ENCODE measurements at regions not wholly inside any gene's neighbourhood (a gene's known extent, or its start where the extent isn't known, plus 50 kb on each side); places are given as distances from the start of the nearest gene placed in this dataset.

DNA sequence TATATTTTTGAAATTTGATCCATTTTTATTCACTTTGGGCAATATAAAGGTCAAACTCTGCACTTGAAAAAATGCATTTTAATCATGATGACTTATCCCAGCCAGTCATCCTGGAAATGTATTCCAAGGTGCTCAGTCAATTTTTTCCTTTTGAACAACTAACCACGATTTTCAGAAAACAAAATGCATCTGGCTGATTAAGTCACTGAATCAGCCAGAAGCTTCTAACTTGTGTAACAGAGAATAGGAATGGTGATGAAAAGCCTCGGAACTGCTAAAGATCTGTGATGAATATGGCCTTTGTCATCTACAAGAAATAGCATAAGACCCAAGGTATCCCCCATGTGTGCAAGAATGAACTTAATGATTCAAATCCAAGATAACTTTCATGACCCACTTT is 572.7 kb downstream of the EPHA4 start:
- DNase-seq, result no peak
- no peaks in the 10 kb centered on the region for H3K4me1 Mint-ChIP-seq (ENCODE audit: low read depth)

DNA sequence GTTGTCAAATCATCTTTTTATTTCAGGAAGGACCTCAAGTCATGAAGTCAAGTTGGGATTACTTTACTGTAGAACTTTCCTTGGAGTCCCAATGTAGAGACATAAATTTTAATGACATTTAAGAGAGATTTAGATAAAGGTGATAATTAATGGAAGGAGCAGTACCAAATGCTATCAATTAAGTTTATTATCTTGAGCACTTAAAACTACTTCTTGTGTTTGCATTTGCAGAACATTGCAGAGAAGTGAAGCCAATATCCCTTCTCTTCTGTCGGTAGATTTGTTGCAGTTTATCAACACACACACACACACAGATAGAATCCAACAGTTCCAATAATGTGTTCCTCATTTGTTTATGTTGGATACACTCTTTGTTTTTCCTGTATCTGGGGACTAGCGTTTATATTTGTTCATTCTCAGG is 570.7 kb downstream of the EPHA4 start:
- CTCF ChIA-PET, result no interaction called here
- no peak overlapping the region for H3K4me3 Mint-ChIP-seq
- H3K36me3 Mint-ChIP-seq (ENCODE audit: low read depth), result no peaks in the 10 kb centered on the region

More for the DNA sequence above, 572.7 kb downstream of the EPHA4 start:
- Mint-ChIP-seq H3K36me3 (ENCODE audit: low read depth) (no peaks in the 10 kb centered on the region), H3K4me3 (no peak overlapping the region), H3K27me3 (ENCODE audit: low read depth) (no peaks in the 10 kb centered on the region), H3K27ac (no peak overlapping the region), H3K9me3 (no peaks in the 10 kb centered on the region)
- intact Hi-C loops (cut with micrococcal nuclease), result no loop called here
- CTCF ChIA-PET, result no interaction called here

DNA sequence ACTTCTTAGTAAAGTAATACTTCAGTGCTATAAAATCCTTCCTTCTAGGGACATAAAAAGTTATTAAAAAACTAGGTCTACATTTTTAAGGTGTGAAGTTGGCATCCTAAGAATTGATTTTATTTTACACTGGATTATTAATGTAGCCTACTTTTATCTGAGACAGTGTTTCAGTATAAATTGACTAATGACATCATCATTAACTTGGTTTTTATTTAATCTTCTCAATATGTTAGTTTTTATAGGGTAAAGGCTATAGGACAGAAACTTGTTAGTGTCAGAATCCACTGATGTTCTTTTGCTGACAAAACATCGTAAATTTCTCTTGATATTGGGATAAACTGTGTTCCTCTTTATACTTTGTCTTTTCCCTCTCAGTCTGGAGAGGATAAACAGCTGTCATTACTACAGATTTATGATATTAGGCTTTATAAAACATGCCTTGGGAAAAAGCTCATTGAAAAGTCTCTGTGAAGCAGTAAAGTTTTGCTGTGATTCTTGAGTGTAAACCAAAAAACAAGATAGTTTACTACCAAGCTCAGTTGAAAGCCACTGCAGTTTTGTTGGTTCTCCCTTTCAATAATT is 569.9 kb downstream of the EPHA4 start:
- CTCF ChIA-PET, result no interaction called here
- H3K4me1 Mint-ChIP-seq (ENCODE audit: low read depth), result no peaks in the 10 kb centered on the region
- intact Hi-C loops (cut with micrococcal nuclease), result no loop called here

More for the DNA sequence above, 570.7 kb downstream of the EPHA4 start:
- DNase-seq, result no peak
- Mint-ChIP-seq H3K4me1 (ENCODE audit: low read depth) (no peaks in the 10 kb centered on the region), H3K27me3 (ENCODE audit: low read depth) (no peaks in the 10 kb centered on the region), H3K27ac (no peak overlapping the region), H3K9me3 (no peaks in the 10 kb centered on the region)
- intact Hi-C loops (cut with micrococcal nuclease), result no loop called here

DNA sequence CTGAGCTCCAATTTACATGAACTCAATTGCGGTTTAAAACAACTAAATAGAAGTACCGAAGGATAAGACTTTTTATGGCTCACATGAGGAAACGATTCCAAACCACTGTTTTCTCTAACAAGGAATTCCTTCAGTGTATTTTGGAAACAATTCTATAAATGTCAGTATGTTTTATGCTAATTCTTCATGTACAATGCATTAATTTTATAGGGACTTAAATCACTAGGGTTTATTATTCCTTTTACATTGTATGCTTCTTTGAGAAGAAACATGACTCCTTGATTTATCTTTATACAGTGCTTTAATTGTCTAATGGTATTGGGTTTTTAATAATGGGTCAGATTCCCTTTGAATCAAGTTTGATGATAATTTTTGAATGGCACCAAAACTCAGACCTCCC is 566.8 kb downstream of the EPHA4 start:
- H3K36me3 Mint-ChIP-seq (ENCODE audit: low read depth), result no peaks in the 10 kb centered on the region

More for the DNA sequence above, 569.9 kb downstream of the EPHA4 start:
- no peak for DNase-seq
- no peak overlapping the region for H3K27ac Mint-ChIP-seq
- H3K9me3 Mint-ChIP-seq, result no peaks in the 10 kb centered on the region
- H3K36me3 Mint-ChIP-seq (ENCODE audit: low read depth), result no peaks in the 10 kb centered on the region
- no peaks in the 10 kb centered on the region for H3K27me3 Mint-ChIP-seq (ENCODE audit: low read depth)
- H3K4me3 Mint-ChIP-seq, result no peak overlapping the region

DNA sequence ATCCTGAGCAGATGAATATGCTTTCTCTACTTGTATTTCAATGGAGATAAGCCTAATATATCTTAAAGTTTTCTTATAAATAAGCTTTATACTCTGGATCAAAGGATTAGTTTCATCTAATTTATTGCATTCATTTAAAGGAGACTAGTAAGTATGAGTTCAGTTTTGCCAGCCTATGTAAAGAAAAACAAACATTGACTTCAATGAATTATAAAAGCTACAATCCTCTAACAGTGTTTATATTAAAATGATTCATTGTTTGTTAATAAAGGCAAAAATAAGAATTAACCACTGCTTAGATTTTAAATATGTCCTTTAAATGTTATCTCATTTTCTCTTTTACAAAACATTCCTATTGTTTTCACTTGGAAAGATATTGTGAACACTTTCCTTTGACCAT is 566.0 kb downstream of the EPHA4 start:
- no peak for DNase-seq
- H3K9me3 Mint-ChIP-seq, result no peaks in the 10 kb centered on the region
- intact Hi-C loops (cut with micrococcal nuclease), result no loop called here

More for the DNA sequence above, 566.8 kb downstream of the EPHA4 start:
- Mint-ChIP-seq H3K27ac (no peak overlapping the region), H3K9me3 (no peaks in the 10 kb centered on the region), H3K4me3 (no peak overlapping the region), H3K4me1 (ENCODE audit: low read depth) (no peaks in the 10 kb centered on the region), H3K27me3 (ENCODE audit: low read depth) (no peaks in the 10 kb centered on the region)
- CTCF ChIA-PET, result no interaction called here
- intact Hi-C loops (cut with micrococcal nuclease), result no loop called here
- DNase-seq, result no peak

DNA sequence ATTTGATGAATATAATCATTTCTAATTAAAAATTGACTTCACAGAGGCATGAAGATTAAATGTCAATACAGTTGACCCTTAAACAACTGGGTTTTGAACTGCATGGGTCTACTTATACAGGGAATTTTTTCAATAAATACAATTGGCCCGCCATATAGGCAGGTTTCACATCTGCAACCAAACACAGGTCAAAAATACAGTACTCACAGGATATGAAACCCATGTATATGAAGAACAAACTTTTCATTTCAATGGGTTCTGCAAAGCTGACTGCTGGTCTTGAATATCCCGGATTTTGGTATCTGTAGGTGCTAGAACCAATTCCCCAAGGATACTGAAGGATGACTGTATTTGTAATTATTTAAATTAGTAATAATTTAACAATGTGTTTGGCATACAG is 555.6 kb downstream of the EPHA4 start:
- CTCF ChIA-PET, result no interaction called here
- no peaks in the 10 kb centered on the region for H3K9me3 Mint-ChIP-seq
- no peaks in the 10 kb centered on the region for H3K36me3 Mint-ChIP-seq (ENCODE audit: low read depth)
- H3K4me3 Mint-ChIP-seq, result no peak overlapping the region
- intact Hi-C loops (cut with micrococcal nuclease), result no loop called here
- DNase-seq, result no peak
- H3K4me1 Mint-ChIP-seq (ENCODE audit: low read depth), result no peaks in the 10 kb centered on the region
- no peaks in the 10 kb centered on the region for H3K27me3 Mint-ChIP-seq (ENCODE audit: low read depth)
- H3K27ac Mint-ChIP-seq, result no peak overlapping the region

More for the DNA sequence above, 566.0 kb downstream of the EPHA4 start:
- Mint-ChIP-seq H3K4me3 (no peak overlapping the region), H3K27me3 (ENCODE audit: low read depth) (no peaks in the 10 kb centered on the region), H3K27ac (no peak overlapping the region), H3K4me1 (ENCODE audit: low read depth) (no peaks in the 10 kb centered on the region), H3K36me3 (ENCODE audit: low read depth) (no peaks in the 10 kb centered on the region)
- CTCF ChIA-PET, result no interaction called here

DNA sequence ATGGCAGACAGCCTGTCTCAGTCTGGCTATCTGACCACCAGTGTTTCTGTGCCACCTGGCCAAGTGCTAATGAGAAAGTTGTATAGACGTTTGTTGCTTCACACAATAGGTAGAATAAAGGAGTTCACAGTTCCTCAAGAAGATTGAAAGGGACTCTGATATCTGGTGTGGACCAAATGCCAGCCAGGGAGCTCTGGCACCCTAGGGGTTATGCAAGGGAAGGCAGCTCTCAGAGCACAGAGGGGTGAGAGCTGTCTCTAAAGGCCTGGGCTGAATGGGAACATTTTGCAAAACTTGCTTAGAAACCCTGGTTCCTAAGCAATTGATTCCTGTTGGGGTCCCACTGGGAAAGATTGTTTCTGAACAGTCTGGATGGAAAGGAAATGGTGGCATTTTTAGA is 553.8 kb downstream of the EPHA4 start:
- Mint-ChIP-seq H3K9me3 (no peaks in the 10 kb centered on the region), H3K27ac (no peak overlapping the region), H3K27me3 (ENCODE audit: low read depth) (no peaks in the 10 kb centered on the region), H3K4me1 (ENCODE audit: low read depth) (no peaks in the 10 kb centered on the region), H3K36me3 (ENCODE audit: low read depth) (no peaks in the 10 kb centered on the region), H3K4me3 (no peak overlapping the region)
- intact Hi-C loops (cut with micrococcal nuclease), result no loop called here
- no peak for DNase-seq
- CTCF ChIA-PET, result no interaction called here

DNA sequence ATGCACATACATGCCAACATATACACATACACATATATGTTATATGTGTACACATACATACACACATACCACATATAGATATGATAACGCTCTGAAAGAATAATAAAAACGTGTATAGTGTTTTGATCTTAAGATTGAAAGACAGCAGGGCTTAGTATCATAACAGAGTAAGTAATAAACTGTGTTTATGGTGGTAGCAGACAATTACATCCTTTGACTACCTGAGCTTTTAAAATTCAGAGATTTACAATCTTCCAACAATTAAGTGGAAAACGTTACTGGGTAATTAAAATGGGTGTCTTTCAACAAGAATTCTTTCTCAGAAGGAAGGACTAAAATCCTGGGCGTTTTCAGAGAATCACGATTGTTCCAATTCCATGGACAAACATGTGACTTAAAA is 552.4 kb downstream of the EPHA4 start:
- peaks cover 2% of the 10 kb centered on the region for H3K27me3 Mint-ChIP-seq (ENCODE audit: low read depth)
- CTCF ChIA-PET, result interaction anchor here (0.6 kb wide), 1 partner anchor 58 kb away, joined by 4 read pairs; no protein-coding TSS in a partner anchor
- no peaks in the 10 kb centered on the region for H3K9me3 Mint-ChIP-seq
- no peak for DNase-seq
- no peak overlapping the region for H3K27ac Mint-ChIP-seq
- no peaks in the 10 kb centered on the region for H3K4me1 Mint-ChIP-seq (ENCODE audit: low read depth)
- H3K36me3 Mint-ChIP-seq (ENCODE audit: low read depth), result no peaks in the 10 kb centered on the region
- intact Hi-C loops (cut with micrococcal nuclease), result no loop called here
- no peak overlapping the region for H3K4me3 Mint-ChIP-seq

DNA sequence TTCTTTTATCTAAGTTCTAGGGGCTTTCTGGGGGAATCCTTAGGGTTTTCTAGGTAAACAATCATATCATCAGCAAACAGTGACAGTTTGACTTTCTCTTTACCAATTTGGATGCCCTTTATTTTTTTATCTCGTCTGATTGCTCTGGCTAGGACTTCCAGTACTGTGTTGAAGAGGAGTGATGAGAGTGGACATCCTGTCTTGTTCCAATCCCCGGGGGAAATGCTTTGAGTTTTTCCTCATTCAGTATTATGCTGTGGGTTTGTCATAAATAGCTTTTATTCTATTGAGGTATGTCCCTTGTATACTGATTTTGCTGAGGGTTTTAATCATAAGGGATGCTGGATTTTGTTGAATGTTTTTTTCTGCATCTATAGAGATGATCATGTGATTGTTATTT is 549.5 kb downstream of the EPHA4 start:
- intact Hi-C loops (cut with micrococcal nuclease), result no loop called here
- Mint-ChIP-seq H3K4me1 (ENCODE audit: low read depth) (peaks cover 4% of the 10 kb centered on the region), H3K27ac (no peak overlapping the region), H3K9me3 (no peaks in the 10 kb centered on the region), H3K36me3 (ENCODE audit: low read depth) (no peaks in the 10 kb centered on the region), H3K4me3 (no peak overlapping the region), H3K27me3 (ENCODE audit: low read depth) (peaks cover 6% of the 10 kb centered on the region)
- no peak for DNase-seq
- CTCF ChIA-PET, result no interaction called here

DNA sequence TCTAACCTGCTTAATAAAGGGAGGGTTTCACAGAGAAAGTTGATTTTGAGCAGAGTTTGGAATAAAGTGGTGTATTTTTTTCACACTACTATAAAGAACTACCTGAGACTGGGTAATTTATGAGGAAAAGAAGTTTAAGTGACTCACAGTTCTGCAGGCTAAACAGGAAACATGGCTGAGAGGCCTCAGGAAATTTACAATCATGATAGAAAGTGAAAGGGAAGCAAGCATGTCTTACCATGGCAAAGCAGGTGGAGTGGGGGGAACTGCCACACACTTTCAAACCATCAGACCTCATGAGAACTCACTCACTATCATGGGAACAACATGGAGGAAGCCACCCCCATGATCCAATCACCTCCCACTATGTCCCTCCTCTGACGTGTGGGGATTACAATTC is 546.7 kb downstream of the EPHA4 start:
- peaks cover 4% of the 10 kb centered on the region for H3K4me1 Mint-ChIP-seq (ENCODE audit: low read depth)
- no peak overlapping the region for H3K27ac Mint-ChIP-seq
- peak; percentile 5 for DNase-seq
- no peak overlapping the region for H3K4me3 Mint-ChIP-seq
- CTCF ChIA-PET, result no interaction called here
- peaks cover 6% of the 10 kb centered on the region for H3K27me3 Mint-ChIP-seq (ENCODE audit: low read depth)
- H3K9me3 Mint-ChIP-seq, result no peaks in the 10 kb centered on the region
- intact Hi-C loops (cut with micrococcal nuclease), result no loop called here
- no peaks in the 10 kb centered on the region for H3K36me3 Mint-ChIP-seq (ENCODE audit: low read depth)

DNA sequence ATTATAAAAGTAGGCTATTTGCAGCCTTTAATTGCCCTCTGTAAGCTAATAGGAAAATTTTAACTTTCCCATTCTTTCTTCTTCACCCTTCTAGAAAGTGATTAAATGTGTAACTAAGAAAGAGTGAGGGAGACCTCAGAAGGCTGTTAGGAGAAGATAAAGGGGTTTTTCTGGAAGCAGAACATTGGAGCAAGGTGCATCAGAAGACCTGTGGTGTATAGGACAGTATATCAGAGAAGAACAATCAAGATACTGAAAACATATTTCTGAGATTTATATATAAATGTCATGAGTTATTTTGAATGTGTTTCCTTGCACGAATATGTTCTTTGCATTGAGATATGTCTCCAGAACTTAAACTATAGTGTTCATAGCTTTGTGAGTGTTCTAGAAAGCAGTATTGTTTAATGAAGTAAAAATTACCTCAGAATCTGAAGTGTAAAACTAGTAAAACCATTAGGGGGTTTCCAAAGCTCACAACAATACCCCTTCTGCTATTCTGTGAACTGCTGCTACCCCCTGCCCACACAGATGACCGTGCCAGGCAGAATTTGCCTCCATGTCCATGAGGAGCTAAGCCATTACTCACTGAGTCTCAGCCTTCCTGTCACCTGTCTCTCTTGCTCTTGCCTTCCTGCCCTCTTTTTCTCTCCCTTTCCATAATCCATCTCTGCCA is 537.9 kb downstream of the EPHA4 start:
- no peaks in the 10 kb centered on the region for H3K9me3 Mint-ChIP-seq
- no peak for DNase-seq
- H3K27me3 Mint-ChIP-seq (ENCODE audit: low read depth), result peaks cover 9% of the 10 kb centered on the region
- no peaks in the 10 kb centered on the region for H3K36me3 Mint-ChIP-seq (ENCODE audit: low read depth)
- intact Hi-C loops (cut with micrococcal nuclease), result no loop called here
- H3K4me3 Mint-ChIP-seq, result no peak overlapping the region
- no peaks in the 10 kb centered on the region for H3K4me1 Mint-ChIP-seq (ENCODE audit: low read depth)
- CTCF ChIA-PET, result no interaction called here
- H3K27ac Mint-ChIP-seq, result no peak overlapping the region

DNA sequence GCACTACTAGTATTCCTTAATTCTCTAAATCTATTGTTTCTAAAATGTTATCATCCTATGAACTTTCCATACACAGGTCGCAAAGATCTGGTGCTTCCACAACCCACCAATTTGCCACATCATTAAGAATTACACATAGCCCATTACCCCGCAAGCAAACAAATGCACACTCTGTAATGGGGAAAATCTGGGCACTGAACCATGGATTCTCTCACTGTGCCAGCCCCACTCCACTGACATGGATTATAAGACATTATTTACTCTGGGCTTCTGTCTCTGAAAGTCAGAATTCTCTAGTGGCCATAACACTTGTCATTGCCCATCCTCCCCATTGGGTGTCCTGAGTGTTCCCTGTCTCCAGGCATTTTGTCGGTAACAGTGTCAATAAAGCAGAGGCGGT is 537.1 kb downstream of the EPHA4 start:
- Mint-ChIP-seq H3K4me1 (ENCODE audit: low read depth) (no peaks in the 10 kb centered on the region), H3K36me3 (ENCODE audit: low read depth) (no peaks in the 10 kb centered on the region), H3K27me3 (ENCODE audit: low read depth) (peaks cover 9% of the 10 kb centered on the region), H3K4me3 (no peak overlapping the region), H3K9me3 (no peaks in the 10 kb centered on the region), H3K27ac (no peak overlapping the region)
- intact Hi-C loops (cut with micrococcal nuclease), result no loop called here
- DNase-seq, result no peak
- CTCF ChIA-PET, result no interaction called here

DNA sequence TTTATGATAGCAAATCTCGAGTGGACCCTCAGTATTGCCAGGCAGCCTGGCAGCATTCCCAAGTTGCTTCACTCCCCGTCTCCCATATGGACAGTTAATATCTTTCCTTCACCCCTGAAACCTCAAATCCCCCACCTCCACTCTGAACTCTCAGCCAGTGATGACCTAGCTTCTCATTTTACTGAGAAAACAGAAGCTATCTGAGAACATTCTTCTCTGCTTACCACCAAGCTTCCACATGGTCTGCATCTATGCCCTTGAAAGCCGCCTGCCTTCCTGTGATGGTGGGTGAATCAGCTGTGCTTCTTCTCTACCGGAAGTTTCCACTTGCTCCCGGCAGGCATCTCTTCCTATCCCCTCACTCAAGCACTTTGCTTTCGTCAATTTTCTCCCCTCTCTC is 529.2 kb downstream of the EPHA4 start:
- intact Hi-C loops (cut with micrococcal nuclease), result no loop called here
- no peak for DNase-seq
- Mint-ChIP-seq H3K36me3 (ENCODE audit: low read depth) (no peaks in the 10 kb centered on the region), H3K4me3 (no peak overlapping the region), H3K4me1 (ENCODE audit: low read depth) (no peaks in the 10 kb centered on the region), H3K27me3 (ENCODE audit: low read depth) (no peaks in the 10 kb centered on the region), H3K27ac (no peak overlapping the region), H3K9me3 (no peaks in the 10 kb centered on the region)
- CTCF ChIA-PET, result no interaction called here

All from activated naive CD4-positive, alpha-beta T cell treated with anti-CD3 and anti-CD28 coated beads for 36 hours (primary cell).